HG03060 (cell line): ENCODE measurements at regions not wholly inside any gene's neighbourhood (a gene's known extent, or its start where the extent isn't known, plus 50 kb on each side); places are given as distances from the start of the nearest gene placed in this dataset.
"Not testable (repeated sequence)": the region's sequence is repeated elsewhere in the genome, so short reads cannot be mapped to it uniquely, and the experiment has no call there.

Experiments used
- ATAC-seq: cut with Tn5 transposase; IDR thresholded peaks from one replicate; pipeline ENCODE4 v1.9.1; 2021; ENCODE audit warnings: low read depth, moderate number of reproducible peaks; ENCODE audit not compliant: unreplicated experiment

GRCh38 chr12:131284954-131285904 lies 331.5 kb downstream of the ADGRD1 start:
- not testable (repeated sequence) for ATAC-seq

DNA sequence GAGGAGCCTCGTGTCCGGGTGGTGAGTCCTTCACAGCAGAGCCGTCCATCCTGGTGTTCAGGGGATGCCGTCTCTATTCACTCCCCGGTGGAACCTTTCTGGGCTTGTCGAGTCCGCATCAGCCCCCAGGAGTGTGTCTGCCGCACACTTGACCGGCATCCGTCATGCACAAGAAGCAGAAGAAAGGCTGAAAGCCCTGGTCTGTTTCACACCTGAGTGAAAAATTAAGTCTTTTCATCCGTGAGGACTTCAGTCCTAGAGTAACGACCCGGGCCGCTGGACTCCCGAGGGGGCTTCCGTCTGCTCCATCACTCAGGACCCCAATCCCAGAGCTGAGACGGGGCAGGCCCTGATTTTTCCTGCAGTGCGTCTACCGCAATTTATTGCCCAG lies 332.2 kb downstream of the ADGRD1 start:
- ATAC-seq = not testable (repeated sequence)

DNA sequence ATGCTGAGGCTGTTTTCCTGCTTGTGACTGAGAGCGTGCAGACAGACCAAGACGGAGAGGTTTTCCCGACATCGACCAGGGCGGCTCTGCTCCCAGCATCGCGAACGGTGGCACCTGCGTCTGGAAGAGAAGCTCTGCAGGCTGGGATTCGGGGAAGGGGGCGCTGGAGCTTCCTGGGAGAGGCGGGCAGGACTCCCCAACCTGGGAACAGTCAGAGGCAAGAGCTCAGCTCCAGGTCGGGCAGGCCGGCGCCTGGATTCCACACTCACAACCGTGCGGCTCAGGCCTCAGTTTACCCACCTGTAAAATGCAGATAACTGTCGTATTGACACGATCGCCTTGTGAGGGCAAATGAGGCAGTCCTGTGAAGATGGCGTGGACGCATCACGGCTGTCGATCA lies 332.6 kb downstream of the ADGRD1 start:
- ATAC-seq = not testable (repeated sequence)

- no peak for ATAC-seq
Measured at GRCh38 chr12:131287015-131287937, 333.6 kb downstream of the ADGRD1 start.

- ATAC-seq = no peak
Measured at GRCh38 chr12:131287938-131288764, 334.4 kb downstream of the ADGRD1 start.

- not testable (repeated sequence) for ATAC-seq
Measured at GRCh38 chr12:131288765-131289695, 335.3 kb downstream of the ADGRD1 start.

DNA sequence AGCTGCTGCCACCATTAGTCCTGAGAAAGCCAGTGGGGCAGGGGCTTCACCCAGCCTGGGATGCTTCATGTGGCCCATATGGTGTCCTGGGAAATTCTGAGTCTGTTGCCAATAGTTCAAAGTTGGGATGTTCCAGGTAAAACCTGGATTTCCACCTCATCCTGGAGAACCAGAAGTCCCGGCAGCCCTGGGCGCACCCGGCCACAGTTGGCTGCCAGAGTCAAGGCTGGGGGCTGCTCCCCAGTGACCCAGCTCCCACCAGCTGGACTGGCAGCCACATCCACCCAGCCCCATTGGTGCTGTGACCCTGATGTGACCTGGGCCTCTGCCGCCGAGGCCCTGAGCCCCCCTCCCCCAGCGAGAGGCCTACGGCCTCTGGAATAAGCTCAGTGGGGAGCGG lies 336.1 kb downstream of the ADGRD1 start:
- ATAC-seq = not testable (repeated sequence)

DNA sequence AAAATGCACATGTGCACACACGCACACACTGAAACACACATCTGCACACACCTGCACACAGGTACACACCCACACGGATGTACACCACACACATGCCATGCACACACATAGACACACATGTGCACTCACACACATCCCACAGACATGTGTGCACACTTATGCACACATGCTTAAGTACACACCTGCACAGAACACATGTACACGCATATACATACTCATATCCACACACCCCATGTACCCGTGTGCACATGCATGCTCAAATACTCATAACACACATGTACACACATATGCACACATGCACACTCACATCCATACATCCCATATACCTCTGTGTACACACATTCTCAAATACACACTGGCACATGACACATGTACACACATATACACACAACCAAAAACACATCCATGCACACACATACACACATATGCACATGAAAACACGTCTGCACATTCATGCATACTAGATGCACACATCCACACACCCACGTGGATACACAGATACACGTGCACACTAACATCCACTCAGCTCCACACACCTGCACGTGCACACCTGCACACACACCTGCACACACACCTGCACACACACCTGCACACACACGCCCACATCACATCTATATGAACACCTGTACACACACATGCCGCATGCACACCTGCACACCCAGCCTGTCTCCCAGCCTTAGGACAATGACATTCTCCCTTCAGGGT lies 336.7 kb downstream of the ADGRD1 start:
- no peak for ATAC-seq

- not testable (repeated sequence) for ATAC-seq
Measured at GRCh38 chr12:131293071-131294015, 339.6 kb downstream of the ADGRD1 start.

GRCh38 chr12:131294716-131295115 lies 341.0 kb downstream of the ADGRD1 start:
- not testable (repeated sequence) for ATAC-seq

GRCh38 chr12:131295117-131295516 lies 341.4 kb downstream of the ADGRD1 start:
- ATAC-seq = not testable (repeated sequence)

GRCh38 chr12:131295559-131295958 lies 341.9 kb downstream of the ADGRD1 start:
- ATAC-seq = not testable (repeated sequence)

- ATAC-seq = not testable (repeated sequence)
Measured at GRCh38 chr12:131296136-131296535, 342.4 kb downstream of the ADGRD1 start.

- not testable (repeated sequence) for ATAC-seq
Measured at GRCh38 chr12:131296651-131297050, 342.9 kb downstream of the ADGRD1 start.

DNA sequence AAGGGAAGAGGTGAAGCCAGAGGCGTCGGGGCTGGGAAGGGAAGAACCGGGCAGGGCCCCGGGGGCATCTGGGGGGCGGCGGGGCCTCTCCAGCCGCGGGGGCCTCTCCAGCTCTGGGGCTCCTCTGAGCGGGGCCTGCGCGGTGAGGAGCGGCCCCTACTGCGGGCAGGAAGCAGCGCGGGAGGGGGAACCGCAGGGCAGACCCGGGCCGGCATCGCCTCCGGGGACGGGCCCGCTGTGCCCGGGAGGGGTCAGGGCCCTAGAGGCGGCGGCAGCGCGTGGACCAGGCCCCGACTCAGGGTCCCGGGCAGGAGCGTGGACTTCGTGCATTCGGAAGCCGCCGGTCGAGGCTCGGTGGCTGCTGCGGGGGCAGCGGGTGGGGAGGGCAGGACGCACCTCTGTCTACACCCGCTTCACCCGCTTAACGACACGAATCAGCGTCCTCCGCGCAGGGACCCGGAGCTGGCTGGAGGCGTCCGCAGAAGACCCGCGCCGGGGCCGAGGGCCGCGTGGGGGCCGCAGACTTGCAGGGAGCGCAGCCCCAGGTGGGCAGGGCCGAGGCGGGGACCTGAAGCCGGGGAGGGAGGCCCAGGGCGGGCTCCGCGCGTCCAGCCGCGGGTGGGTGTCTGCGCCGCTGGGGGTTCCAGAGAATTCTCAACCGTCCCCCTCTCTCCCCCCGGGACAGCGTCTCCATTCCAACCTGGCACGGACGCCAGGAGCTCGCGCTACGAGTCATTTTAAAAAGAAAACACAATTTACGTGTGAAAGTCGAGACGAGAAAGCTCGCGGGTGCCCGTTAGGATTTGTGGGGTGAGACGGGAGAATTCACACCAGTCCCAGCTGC lies 345.0 kb downstream of the ADGRD1 start:
- not testable (repeated sequence) for ATAC-seq

DNA sequence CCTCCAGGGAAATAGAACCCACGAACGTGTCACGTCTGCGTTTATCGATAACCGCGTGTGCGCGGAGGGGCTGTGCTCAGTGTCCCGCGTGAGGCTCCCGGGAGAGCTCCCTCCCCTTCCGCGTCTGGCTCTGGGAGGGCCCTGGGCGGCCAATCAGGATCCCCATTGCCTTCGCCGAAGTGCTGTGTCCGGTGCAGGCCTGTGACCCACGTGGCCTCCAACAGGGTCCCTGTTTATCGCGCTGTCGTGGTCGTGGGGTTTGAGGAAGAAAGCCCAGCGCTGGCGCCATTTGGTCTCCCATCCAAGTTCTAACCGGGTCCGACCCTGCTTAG lies 345.6 kb downstream of the ADGRD1 start:
- not testable (repeated sequence) for ATAC-seq

DNA sequence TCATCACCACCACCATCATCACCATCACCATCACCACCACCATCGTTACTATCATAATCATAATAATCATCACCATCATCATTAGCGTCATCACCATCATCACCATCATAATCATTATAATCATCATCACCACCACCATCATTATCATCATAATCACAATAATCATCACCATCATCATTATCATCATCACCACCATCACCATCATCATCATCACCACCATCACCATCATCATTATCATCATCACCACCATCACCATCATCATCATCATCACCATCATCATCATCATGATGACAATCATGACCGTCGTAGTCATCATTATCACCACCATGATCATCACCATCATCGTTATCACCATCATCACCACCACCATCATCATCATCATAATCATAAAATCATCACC lies 349.9 kb downstream of the ADGRD1 start:
- not testable (repeated sequence) for ATAC-seq
